ENCODE measurements at regions not wholly inside any gene's neighbourhood (a gene's known extent, or its start where the extent isn't known, plus 50 kb on each side); places are given as distances from the start of the nearest gene placed in this dataset.

- no peaks in the 10 kb centered on the region for H3K27me3 ChIP-seq (ENCODE audit: low read length)
- TF ChIP-seq EZH2phosphoT487 (IDR thresholded peaks at IDR 0.05; ENCODE audit: borderline replicate concordance, low read length) (no peak), CTCF (conservative IDR thresholded peaks at IDR 0.05; ENCODE audit: low read depth, low read length) (no peak), EZH2 (IDR thresholded peaks at IDR 0.05; ENCODE audit: low read length, unreplicated experiment) (no peak)
- no peak overlapping the region for H3K4me3 ChIP-seq (ENCODE audit: low read length)
- no peaks in the 10 kb centered on the region for H3K9me3 ChIP-seq (ENCODE audit: low read length)
- CTCF ChIA-PET, result no interaction called here
- H3K36me3 ChIP-seq (ENCODE audit: low read depth, low read length), result no peaks in the 10 kb centered on the region
- H3K4me1 ChIP-seq (ENCODE audit: insufficient read depth, low read length), result peaks cover 14% of the 10 kb centered on the region
- no peak overlapping the region for H3K4me2 ChIP-seq (ENCODE audit: low read length)
- H3F3A ChIP-seq (ENCODE audit: low read length, unreplicated experiment), result no peaks in the 10 kb centered on the region
- no TSS peak for BruUV-seq (replicated peaks)
- H2AFZ ChIP-seq (ENCODE audit: low read length), result no peak overlapping the region
- no peak for DNase-seq
- no peak overlapping the region for H3K27ac ChIP-seq (ENCODE audit: low read length)
- H3K9me2 ChIP-seq (replicated peaks; ENCODE audit: low read length), result no peaks in the 10 kb centered on the region
- intact Hi-C loops (cut with micrococcal nuclease), result no loop called here
- POLR2A ChIA-PET (ENCODE audit: unreplicated experiment), result no interaction called here
- H3K9ac ChIP-seq (ENCODE audit: low read length), result no peak overlapping the region
- ATAC-seq, result no peak
- no peaks in the 10 kb centered on the region for H4K20me1 ChIP-seq (ENCODE audit: low read length)
- H3K79me2 ChIP-seq (ENCODE audit: low read length), result no peaks in the 10 kb centered on the region
Observed at GRCh38 chr12:30043151-30043847, 259.6 kb upstream of the TMTC1 start.

DNA sequence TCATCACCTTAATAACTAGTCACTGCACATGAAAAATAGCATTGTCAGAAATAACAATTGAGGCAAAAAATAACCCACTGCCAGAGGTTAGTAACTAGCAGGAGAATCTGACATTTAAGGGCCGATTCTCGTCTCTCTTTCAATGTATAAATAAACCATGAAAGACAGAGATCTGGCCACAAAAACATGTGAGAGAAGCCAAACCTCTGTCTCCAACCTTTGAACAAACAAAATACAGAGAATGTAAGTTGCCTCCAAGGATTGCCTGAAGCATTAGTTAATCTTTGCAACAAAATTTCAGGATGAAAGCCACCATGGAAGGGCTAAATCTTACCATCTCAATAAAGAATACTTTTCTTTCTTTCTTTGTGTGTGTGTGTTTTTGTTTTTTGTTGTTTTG lies 257.4 kb upstream of the TMTC1 start:
- ATAC-seq (no peak), DNase-seq (no peak)
- ChIA-PET CTCF (no interaction called here), POLR2A (ENCODE audit: unreplicated experiment) (no interaction called here)
- Histone ChIP-seq H3K79me2 (ENCODE audit: low read length) (no peaks in the 10 kb centered on the region), H4K20me1 (ENCODE audit: low read length) (no peaks in the 10 kb centered on the region), H2AFZ (ENCODE audit: low read length) (no peak overlapping the region), H3K4me1 (ENCODE audit: insufficient read depth, low read length) (no peaks in the 10 kb centered on the region), H3K4me3 (ENCODE audit: low read length) (no peak overlapping the region), H3K27ac (ENCODE audit: low read length) (no peak overlapping the region), H3K9me3 (ENCODE audit: low read length) (no peaks in the 10 kb centered on the region), H3K36me3 (ENCODE audit: low read depth, low read length) (no peaks in the 10 kb centered on the region), H3F3A (ENCODE audit: low read length, unreplicated experiment) (no peaks in the 10 kb centered on the region), H3K4me2 (ENCODE audit: low read length) (no peak overlapping the region), H3K27me3 (ENCODE audit: low read length) (no peaks in the 10 kb centered on the region), H3K9me2 (replicated peaks; ENCODE audit: low read length) (no peaks in the 10 kb centered on the region), H3K9ac (ENCODE audit: low read length) (no peak overlapping the region)
- BruUV-seq (replicated peaks), result no TSS peak
- intact Hi-C loops (cut with micrococcal nuclease), result no loop called here
- TF ChIP-seq EZH2phosphoT487 (IDR thresholded peaks at IDR 0.05; ENCODE audit: borderline replicate concordance, low read length) (no peak), CTCF (conservative IDR thresholded peaks at IDR 0.05; ENCODE audit: low read depth, low read length) (no peak), EZH2 (IDR thresholded peaks at IDR 0.05; ENCODE audit: low read length, unreplicated experiment) (no peak)

DNA sequence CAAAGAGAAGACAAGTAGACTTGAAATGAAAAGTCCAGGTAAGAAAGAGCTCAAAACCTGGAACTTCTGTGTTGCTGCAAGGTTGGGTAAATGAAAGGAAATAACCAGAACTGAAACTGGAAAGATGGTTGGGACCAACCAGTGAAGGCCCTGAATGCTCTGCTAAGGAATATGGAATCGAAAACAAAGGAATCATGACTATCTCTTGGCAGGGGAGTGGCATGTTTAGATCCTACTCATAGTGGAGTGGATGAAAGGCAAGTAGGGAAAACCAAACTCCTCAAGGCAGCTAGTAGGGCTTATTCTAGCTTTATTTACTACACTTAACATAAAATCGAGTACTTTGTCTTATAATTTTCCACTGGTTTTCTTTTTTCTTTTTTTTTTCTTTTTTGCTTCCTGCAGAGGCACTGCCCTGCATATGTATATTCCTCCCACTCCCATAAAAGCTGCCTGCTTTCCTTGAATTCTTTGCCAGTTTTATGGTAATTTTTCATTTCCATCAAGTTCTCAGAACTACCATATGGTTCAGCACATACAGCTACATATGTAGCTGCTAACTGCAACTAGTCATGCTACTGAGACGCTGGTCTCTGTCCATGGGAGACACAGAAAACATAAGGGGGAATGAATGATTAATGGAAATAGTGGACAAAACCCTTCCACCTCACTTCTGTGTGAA lies 247.1 kb upstream of the TMTC1 start:
- Histone ChIP-seq H3K36me3 (ENCODE audit: low read depth, low read length) (no peaks in the 10 kb centered on the region), H3K9me2 (replicated peaks; ENCODE audit: low read length) (no peaks in the 10 kb centered on the region), H3K9me3 (ENCODE audit: low read length) (no peaks in the 10 kb centered on the region), H3K4me1 (ENCODE audit: insufficient read depth, low read length) (peaks cover 21% of the 10 kb centered on the region), H3K4me2 (ENCODE audit: low read length) (no peak overlapping the region), H3K27ac (ENCODE audit: low read length) (no peak overlapping the region), H3K27me3 (ENCODE audit: low read length) (no peaks in the 10 kb centered on the region), H3K9ac (ENCODE audit: low read length) (no peak overlapping the region), H3K4me3 (ENCODE audit: low read length) (no peak overlapping the region), H3K79me2 (ENCODE audit: low read length) (no peaks in the 10 kb centered on the region), H4K20me1 (ENCODE audit: low read length) (no peaks in the 10 kb centered on the region), H2AFZ (ENCODE audit: low read length) (no peak overlapping the region), H3F3A (ENCODE audit: low read length, unreplicated experiment) (no peaks in the 10 kb centered on the region)
- ATAC-seq (no peak), DNase-seq (no peak)
- BruUV-seq (replicated peaks), result no TSS peak
- intact Hi-C loops (cut with micrococcal nuclease), result no loop called here
- no peak for TF ChIP-seq EZH2 (IDR thresholded peaks at IDR 0.05; ENCODE audit: low read length, unreplicated experiment)
- no peak for TF ChIP-seq EZH2phosphoT487 (IDR thresholded peaks at IDR 0.05; ENCODE audit: borderline replicate concordance, low read length)
- no peak for TF ChIP-seq CTCF (conservative IDR thresholded peaks at IDR 0.05; ENCODE audit: low read depth, low read length)
- ChIA-PET POLR2A (ENCODE audit: unreplicated experiment) (no interaction called here), CTCF (no interaction called here)
